GM12878 (cell line): ENCODE measurements at regions not wholly inside any gene's neighbourhood (a gene's known extent, or its start where the extent isn't known, plus 50 kb on each side); places are given as distances from the start of the nearest gene placed in this dataset.

Experiments
- ATAC-seq: fragments of 200-7000 bp; cut with Tn5 transposase; 3 replicates; pipeline ENCODE4 v1.9.1; 2020; ENCODE audit warnings: mild to moderate bottlenecking, moderate library complexity
- BruUV-seq: library from RNA; stranded (reverse); fragments of 400-500 nt; replicated peaks from 2 replicates; lab custom pipeline; 2021; lab: Mats Ljungman, UMichigan
- CTCF ChIA-PET: fragments of 300-600 bp; sonication (Branson Sonifier 250); formaldehyde crosslinking; extraction: SDS; loops from one replicate; lab custom pipeline; 2021; ENCODE audit warnings: inconsistent platforms; lab: Yijun Ruan, JAX
- POLR2A ChIA-PET: fragments of 350-600 bp; formaldehyde crosslinking; extraction: SDS; loops from one replicate; lab custom pipeline; 2021; ENCODE audit warnings: inconsistent platforms; lab: Charles Lee
- RAD21 ChIA-PET: fragments of 300-600 bp; sonication (Branson Sonifier 250); formaldehyde crosslinking; loops from one replicate; lab custom pipeline; 2023; ENCODE audit warnings: antibody characterized with exemption; ENCODE audit not compliant: unreplicated experiment; lab: Charles Lee
- SMC1A ChIA-PET: fragments of 300-600 bp; sonication (Branson Sonifier 250); formaldehyde crosslinking; loops from one replicate; lab custom pipeline; 2023; ENCODE audit not compliant: unreplicated experiment, uncharacterized antibody; lab: Charles Lee
- DNase-seq: peaks from one replicate; pipeline ENCODE4 v3.0.0-alpha.2; 2011; ENCODE audit warnings: low read depth, low spot score
- FAIRE-seq: peaks from 3 replicates; lab custom pipeline; 2011; peaks lifted over from hg19 to GRCh38; lab: Jason Lieb, UNC
- H2AFZ ChIP-seq: 2 replicates; pipeline ENCODE4 v1.6.0; 2011; ENCODE audit warnings: low read depth, low read length, control low read depth; ENCODE audit not compliant: control insufficient read depth
- H3K27ac ChIP-seq: 2 replicates; pipeline ENCODE4 v1.5.1; 2011; ENCODE audit warnings: control low read depth; ENCODE audit not compliant: control insufficient read depth, insufficient read depth
- H3K27me3 ChIP-seq, 2 experiments: replicated peaks in 1 of 2; 2 replicates each; pipeline versions ENCODE4 v1.6.0 to v1.6.1; 2011; ENCODE audit warnings: low read length in 1 of 2; ENCODE audit not compliant: control insufficient read depth in 2 of 2, insufficient read depth in 2 of 2
- H3K36me3 ChIP-seq, 2 experiments: 2 replicates each; pipeline ENCODE4 v1.5.1; 2011; ENCODE audit warnings: low read length in 1 of 2; ENCODE audit not compliant: control insufficient read depth in 2 of 2, insufficient read depth in 2 of 2
- H3K4me1 ChIP-seq: 2 replicates; pipeline ENCODE4 v1.6.1; 2011; ENCODE audit warnings: mild to moderate bottlenecking, low read length, moderate library complexity, mixed read lengths; ENCODE audit not compliant: control insufficient read depth, insufficient read depth
- H3K4me2 ChIP-seq: 2 replicates; pipeline ENCODE4 v1.6.0; 2011; ENCODE audit warnings: control low read depth; ENCODE audit not compliant: control insufficient read depth, insufficient read depth
- H3K4me3 ChIP-seq: fragments of 200-600 bp; sonication (generic); 2 replicates; pipeline ENCODE4 v1.5.1; 2016
- H3K79me2 ChIP-seq: 2 replicates; pipeline ENCODE4 v1.6.0; 2011; ENCODE audit warnings: low read length; ENCODE audit not compliant: control insufficient read depth, insufficient read depth
- H3K9ac ChIP-seq: 2 replicates; pipeline ENCODE4 v1.8.0; 2011; ENCODE audit warnings: low read length, control low read depth, mixed read lengths; ENCODE audit not compliant: control insufficient read depth, insufficient read depth
- H3K9me3 ChIP-seq: replicated peaks from 3 replicates; pipeline ENCODE4 v1.5.1; 2011; ENCODE audit warnings: mild to moderate bottlenecking, low read length; ENCODE audit not compliant: control insufficient read depth, insufficient read depth
- H4K20me1 ChIP-seq: 2 replicates; pipeline ENCODE4 v1.6.0; 2011; ENCODE audit not compliant: control insufficient read depth, insufficient read depth
- NR2F1 ChIP-seq: fragments of 450-650 bp; conservative IDR thresholded peaks from 2 replicates; pipeline ENCODE4 v1.6.1; 2017; ENCODE audit warnings: mild to moderate bottlenecking
- PBX3 ChIP-seq: IDR thresholded peaks from 2 replicates; pipeline ENCODE4 v1.6.1; 2011; ENCODE audit warnings: mild to moderate bottlenecking, low read depth, low read length, moderate library complexity; ENCODE audit not compliant: insufficient replicate concordance
- POLR2AphosphoS2 ChIP-seq: IDR thresholded peaks from 2 replicates; pipeline ENCODE4 v1.6.1; 2011; ENCODE audit warnings: low read depth, mild to moderate bottlenecking, low read length, improper control_type of control experiment, moderate library complexity
- RAD21 ChIP-seq: IDR thresholded peaks from 2 replicates; pipeline ENCODE4 v1.6.1; 2011; ENCODE audit warnings: mild to moderate bottlenecking, low read depth, low read length, moderate library complexity; ENCODE audit not compliant: insufficient read depth
- YY1 ChIP-seq: IDR thresholded peaks from 2 replicates; pipeline ENCODE4 v1.6.1; 2011; ENCODE audit warnings: low read depth, mild to moderate bottlenecking, low read length
- ZNF622 ChIP-seq: fragments of 450-650 bp; IDR thresholded peaks from 2 replicates; pipeline ENCODE4 v1.6.1; 2017; ENCODE audit warnings: mild to moderate bottlenecking, inconsistent platforms
- WGBS: methylation state at CpG from one replicate; pipeline ENCODE4 v1.1.6; 2016; ENCODE audit warnings: low lambda C conversion rate; ENCODE audit not compliant: insufficient replicate concordance, insufficient coverage; ENCODE audit errors: missing lambda C conversion rate; 5-methylcytosine and 5-hydroxymethylcytosine counted together
- in situ Hi-C: fragments of 300-500 bp; cut with MboI; formaldehyde crosslinking; loops from 9 replicates; pipeline ENCODE4 v1.14.3; 2018; ENCODE audit warnings: mixed read lengths
- intact Hi-C: fragments of 100-400 bp; cut with micrococcal nuclease; formaldehyde crosslinking; loops from one replicate; pipeline ENCODE4 v1.14.2; 2022; ENCODE audit not compliant: unreplicated experiment
- TF ChIP-seq, protein P1 (sequence below): IDR thresholded peaks from 2 replicates; pipeline ENCODE4 v1.6.1; 2011; ENCODE audit warnings: borderline replicate concordance, low read depth, mild to moderate bottlenecking, moderate library complexity, mixed read lengths, low read length; ENCODE audit not compliant: insufficient read depth; ENCODE audit errors: extremely low read length
- TF ChIP-seq, protein P2 (sequence below): fragments of 450-650 bp; IDR thresholded peaks from 2 replicates; pipeline ENCODE4 v1.6.1; 2018; ENCODE audit warnings: mild to moderate bottlenecking, low read depth, moderate library complexity; ENCODE audit not compliant: partially characterized antibody

DNA sequence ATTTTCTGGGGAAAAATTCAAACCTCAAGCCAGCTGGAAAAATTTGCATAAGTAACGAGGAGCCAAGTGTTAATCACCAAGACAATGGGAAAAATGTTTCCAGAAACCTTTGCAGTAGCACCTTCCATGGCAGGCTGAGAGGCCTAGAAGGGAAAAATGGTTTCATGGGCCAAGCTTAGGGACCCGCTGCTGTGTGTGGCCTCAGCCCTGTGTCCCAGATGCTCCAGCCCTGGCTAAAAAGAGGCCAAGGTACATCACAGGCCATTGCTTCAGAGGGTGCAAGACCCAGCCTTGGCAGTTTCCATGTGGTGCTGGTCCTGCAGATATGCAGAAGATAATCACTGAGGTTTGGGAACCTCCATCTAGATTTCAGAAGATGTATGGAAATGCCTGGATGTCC is 98.3 kb upstream of the NWD2 start (continued):
- TF ChIP-seq PBX3 (no peak), NR2F1 (no peak), YY1 (no peak), POLR2AphosphoS2 (no peak), ZNF622 (no peak)
- TF ChIP-seq, protein P1, sequence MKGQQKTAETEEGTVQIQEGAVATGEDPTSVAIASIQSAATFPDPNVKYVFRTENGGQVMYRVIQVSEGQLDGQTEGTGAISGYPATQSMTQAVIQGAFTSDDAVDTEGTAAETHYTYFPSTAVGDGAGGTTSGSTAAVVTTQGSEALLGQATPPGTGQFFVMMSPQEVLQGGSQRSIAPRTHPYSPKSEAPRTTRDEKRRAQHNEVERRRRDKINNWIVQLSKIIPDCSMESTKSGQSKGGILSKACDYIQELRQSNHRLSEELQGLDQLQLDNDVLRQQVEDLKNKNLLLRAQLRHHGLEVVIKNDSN = no peak

DNA sequence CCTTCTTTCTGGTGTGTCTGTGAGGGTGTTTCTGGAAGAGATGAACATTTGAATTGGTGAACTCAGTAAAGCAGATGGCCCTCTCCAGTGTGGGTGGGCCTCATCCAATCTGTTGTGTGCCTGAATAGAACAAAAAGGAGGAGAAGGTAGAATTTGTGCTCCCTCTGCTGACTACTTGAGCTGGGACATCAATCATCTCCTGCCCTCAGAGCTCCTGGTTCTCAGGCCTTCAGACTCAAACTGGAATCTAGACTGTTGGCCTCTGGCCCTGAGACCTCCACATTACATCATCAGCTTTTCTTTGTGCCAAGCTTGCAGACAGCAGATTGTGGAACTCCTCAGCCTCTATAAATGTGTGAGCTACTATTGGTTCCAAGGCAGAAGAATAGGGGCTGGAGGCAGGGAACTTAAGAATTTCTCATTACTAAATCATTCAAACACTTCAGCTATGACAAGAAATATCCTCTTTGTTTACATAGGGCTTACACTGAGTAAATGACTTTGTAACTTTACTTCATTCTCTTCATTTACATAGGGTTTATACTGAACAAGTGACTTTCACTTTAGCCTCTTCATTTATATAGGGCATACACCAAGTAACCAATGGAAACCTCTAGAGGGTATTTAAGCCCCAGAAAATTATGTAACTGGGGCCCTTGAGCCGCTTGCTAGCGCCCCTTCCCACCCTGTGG is 86.9 kb upstream of the NWD2 start:
- no peaks in the 10 kb centered on the region for H4K20me1 ChIP-seq
- WGBS = 63% methylated on average over 2 of the region's 2 CpGs
- no TSS peak for BruUV-seq
- intact Hi-C loops = no loop called here
- ChIA-PET SMC1A (interaction anchor here (1.2 kb wide), 1 partner anchor 19 kb away, joined by 3 read pairs; no protein-coding TSS in a partner anchor), POLR2A (no interaction called here), CTCF (interaction anchor here (0.8 kb wide), 1 partner anchor 232 kb away, joined by 3 read pairs; no protein-coding TSS in a partner anchor), RAD21 (no interaction called here)
- no peaks in the 10 kb centered on the region for H3K9me3 ChIP-seq
- no peaks in the 10 kb centered on the region for H3K4me1 ChIP-seq
- no peak overlapping the region for H3K4me2 ChIP-seq
- no peak for DNase-seq
- in situ Hi-C loops = no loop called here
- no peaks in the 10 kb centered on the region for H3K36me3 ChIP-seq
- H3K27ac ChIP-seq = no peak overlapping the region
- no peak overlapping the region for H2AFZ ChIP-seq
- peak; percentile 24; the same call in 1 of the 2 replicates for TF ChIP-seq RAD21
- TF ChIP-seq, protein P2, sequence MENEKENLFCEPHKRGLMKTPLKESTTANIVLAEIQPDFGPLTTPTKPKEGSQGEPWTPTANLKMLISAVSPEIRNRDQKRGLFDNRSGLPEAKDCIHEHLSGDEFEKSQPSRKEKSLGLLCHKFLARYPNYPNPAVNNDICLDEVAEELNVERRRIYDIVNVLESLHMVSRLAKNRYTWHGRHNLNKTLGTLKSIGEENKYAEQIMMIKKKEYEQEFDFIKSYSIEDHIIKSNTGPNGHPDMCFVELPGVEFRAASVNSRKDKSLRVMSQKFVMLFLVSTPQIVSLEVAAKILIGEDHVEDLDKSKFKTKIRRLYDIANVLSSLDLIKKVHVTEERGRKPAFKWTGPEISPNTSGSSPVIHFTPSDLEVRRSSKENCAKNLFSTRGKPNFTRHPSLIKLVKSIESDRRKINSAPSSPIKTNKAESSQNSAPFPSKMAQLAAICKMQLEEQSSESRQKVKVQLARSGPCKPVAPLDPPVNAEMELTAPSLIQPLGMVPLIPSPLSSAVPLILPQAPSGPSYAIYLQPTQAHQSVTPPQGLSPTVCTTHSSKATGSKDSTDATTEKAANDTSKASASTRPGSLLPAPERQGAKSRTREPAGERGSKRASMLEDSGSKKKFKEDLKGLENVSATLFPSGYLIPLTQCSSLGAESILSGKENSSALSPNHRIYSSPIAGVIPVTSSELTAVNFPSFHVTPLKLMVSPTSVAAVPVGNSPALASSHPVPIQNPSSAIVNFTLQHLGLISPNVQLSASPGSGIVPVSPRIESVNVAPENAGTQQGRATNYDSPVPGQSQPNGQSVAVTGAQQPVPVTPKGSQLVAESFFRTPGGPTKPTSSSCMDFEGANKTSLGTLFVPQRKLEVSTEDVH = no peak
- no peak for ATAC-seq
- H3K9ac ChIP-seq = no peak overlapping the region
- H3K4me3 ChIP-seq = no peak overlapping the region
- no peaks in the 10 kb centered on the region for H3K79me2 ChIP-seq
- H3K27me3 ChIP-seq = no peaks in the 10 kb centered on the region
- FAIRE-seq = no peak
